Calu3 (cell line): ENCODE measurements at regions not wholly inside any gene's neighbourhood (a gene's known extent, or its start where the extent isn't known, plus 50 kb on each side); places are given as distances from the start of the nearest gene placed in this dataset.

Experiments used
- BruUV-seq: library from RNA; stranded (reverse); fragments of 400-500 nt; replicated peaks from 2 replicates; lab custom pipeline; 2021; lab: Mats Ljungman, UMichigan
- CTCF ChIA-PET: fragments of 300-600 bp; sonication (Branson Sonifier 250); formaldehyde crosslinking; loops from one replicate; lab custom pipeline; 2022; ENCODE audit warnings: antibody characterized with exemption; lab: Charles Lee
- DNase-seq: peaks from one replicate; pipeline ENCODE4 v3.0.0; 2022
- H3K27ac Mint-ChIP-seq: one replicate; pipeline ENCODE4 v1.8.0; 2022; ENCODE audit warnings: mixed read lengths; ENCODE audit not compliant: unreplicated experiment
- H3K27me3 Mint-ChIP-seq: one replicate; pipeline ENCODE4 v1.8.0; 2022; ENCODE audit warnings: mixed read lengths; ENCODE audit not compliant: unreplicated experiment
- H3K36me3 Mint-ChIP-seq: one replicate; pipeline ENCODE4 v1.8.0; 2022; ENCODE audit warnings: mild to moderate bottlenecking, moderate library complexity, mixed read lengths; ENCODE audit not compliant: insufficient read depth, unreplicated experiment
- H3K4me1 Mint-ChIP-seq: one replicate; pipeline ENCODE4 v1.8.0; 2022; ENCODE audit warnings: mild to moderate bottlenecking, low read depth, mixed read lengths; ENCODE audit not compliant: unreplicated experiment
- H3K4me3 Mint-ChIP-seq: one replicate; pipeline ENCODE4 v1.8.0; 2022; ENCODE audit warnings: mild to moderate bottlenecking, low read depth, moderate library complexity, mixed read lengths; ENCODE audit not compliant: unreplicated experiment
- H3K9me3 Mint-ChIP-seq: one replicate; pipeline ENCODE4 v1.8.0; 2022; ENCODE audit warnings: low read depth, mixed read lengths; ENCODE audit not compliant: unreplicated experiment
- CTCF ChIP-seq: fragments of 200-600 bp; IDR thresholded peaks from one replicate; pipeline ENCODE4 v1.8.0; 2022; ENCODE audit warnings: antibody characterized with exemption; ENCODE audit not compliant: unreplicated experiment
- intact Hi-C: fragments of 100-400 bp; cut with micrococcal nuclease; formaldehyde crosslinking; loops from one replicate; pipeline ENCODE4 v1.10.0; 2022; ENCODE audit not compliant: unreplicated experiment

GRCh38 chr16:86928523-86929011 lies 350.2 kb downstream of the FOXL1 start:
- no peak for TF ChIP-seq CTCF
- Mint-ChIP-seq H3K9me3 (no peaks in the 10 kb centered on the region), H3K36me3 (no peaks in the 10 kb centered on the region), H3K4me3 (no peak overlapping the region), H3K27ac (no peak overlapping the region), H3K27me3 (peaks cover 34% of the 10 kb centered on the region), H3K4me1 (no peaks in the 10 kb centered on the region)
- intact Hi-C loops = no loop called here
- DNase-seq = no peak
- BruUV-seq = no TSS peak
- CTCF ChIA-PET = interaction anchor here (0.6 kb wide), 1 partner anchor 420 kb away, joined by 3 read pairs; no protein-coding TSS in a partner anchor

DNA sequence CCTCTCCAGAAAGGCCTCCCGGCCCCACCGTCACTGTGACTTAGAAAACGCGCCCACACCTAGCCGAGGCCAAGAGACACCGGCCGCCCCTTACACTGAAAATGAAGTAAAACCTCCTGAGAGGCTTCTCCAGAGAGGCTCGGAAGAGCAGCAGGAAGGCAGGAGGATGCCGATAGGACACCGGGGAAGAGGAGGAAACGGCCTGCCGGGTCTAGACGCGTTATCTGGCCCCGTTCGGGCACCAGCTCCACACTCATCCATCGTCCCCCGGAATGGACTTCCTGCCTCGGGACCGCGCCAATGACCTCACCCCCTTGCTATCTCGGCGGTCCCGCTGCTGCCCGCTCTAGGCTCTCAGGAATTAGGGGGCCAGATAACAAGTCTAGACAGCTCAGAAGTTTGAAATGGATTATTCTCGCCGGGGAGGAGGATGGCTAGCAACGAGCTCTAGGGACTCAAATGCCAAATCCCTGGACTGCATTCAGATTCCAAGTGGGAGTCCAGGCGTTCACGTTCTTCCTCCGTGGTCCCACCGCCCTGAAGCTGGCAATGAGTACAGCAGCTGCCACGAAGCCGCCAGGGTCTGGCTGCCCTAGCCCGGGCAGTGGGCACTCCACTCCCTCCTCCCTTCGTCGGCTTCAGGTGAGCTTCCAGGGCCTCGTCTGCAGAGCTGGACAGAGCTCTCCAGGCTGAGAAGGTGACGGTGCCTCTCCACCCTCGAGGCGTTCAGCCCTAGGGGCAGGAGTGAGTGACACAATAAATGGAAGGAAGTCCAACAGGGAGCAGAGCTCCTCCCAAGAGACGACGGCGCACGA lies 350.9 kb downstream of the FOXL1 start:
- TF ChIP-seq CTCF = no peak
- no peaks in the 10 kb centered on the region for H3K36me3 Mint-ChIP-seq
- intact Hi-C loops = no loop called here
- BruUV-seq = no TSS peak
- peaks cover 30% of the 10 kb centered on the region for H3K27me3 Mint-ChIP-seq
- DNase-seq = no peak
- CTCF ChIA-PET = interaction anchor here (0.7 kb wide), 1 partner anchor 9 kb away, joined by 3 read pairs; no protein-coding TSS in a partner anchor
- no peaks in the 10 kb centered on the region for H3K9me3 Mint-ChIP-seq
- H3K4me3 Mint-ChIP-seq = no peak overlapping the region
- no peak overlapping the region for H3K27ac Mint-ChIP-seq
- H3K4me1 Mint-ChIP-seq = no peaks in the 10 kb centered on the region

DNA sequence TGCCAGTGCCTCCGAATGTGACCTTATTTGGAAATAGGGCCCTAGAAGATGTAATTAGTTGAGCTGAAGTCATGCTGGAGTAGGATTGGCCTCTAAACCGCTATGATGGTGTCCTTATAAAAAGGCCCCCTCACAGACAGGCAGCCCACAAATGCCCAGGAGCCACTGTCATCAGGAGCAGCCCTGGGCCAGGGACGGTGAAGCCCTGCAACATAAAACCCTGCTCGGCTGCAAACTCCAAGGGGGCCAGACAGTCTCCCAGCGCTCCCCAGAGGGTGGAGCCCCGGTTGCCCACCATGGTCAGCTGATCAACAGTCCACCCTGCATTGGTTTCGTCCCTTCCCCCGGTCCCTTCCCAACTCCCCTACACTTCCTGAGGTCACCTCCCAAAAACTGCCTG lies 351.7 kb downstream of the FOXL1 start:
- no peak for DNase-seq
- no peaks in the 10 kb centered on the region for H3K9me3 Mint-ChIP-seq
- intact Hi-C loops = no loop called here
- no TSS peak for BruUV-seq
- no peak overlapping the region for H3K4me3 Mint-ChIP-seq
- no peak overlapping the region for H3K27ac Mint-ChIP-seq
- TF ChIP-seq CTCF = no peak
- no peaks in the 10 kb centered on the region for H3K4me1 Mint-ChIP-seq
- H3K36me3 Mint-ChIP-seq = no peaks in the 10 kb centered on the region
- peaks cover 30% of the 10 kb centered on the region for H3K27me3 Mint-ChIP-seq
- CTCF ChIA-PET = interaction anchor here (0.7 kb wide), 1 partner anchor 9 kb away, joined by 3 read pairs; no protein-coding TSS in a partner anchor

- no peak overlapping the region for H3K4me3 Mint-ChIP-seq
- no TSS peak for BruUV-seq
- H3K36me3 Mint-ChIP-seq = no peaks in the 10 kb centered on the region
- CTCF ChIA-PET = no interaction called here
- no peak overlapping the region for H3K27ac Mint-ChIP-seq
- DNase-seq = no peak
- intact Hi-C loops = no loop called here
- peaks cover 30% of the 10 kb centered on the region for H3K27me3 Mint-ChIP-seq
- H3K4me1 Mint-ChIP-seq = no peaks in the 10 kb centered on the region
- TF ChIP-seq CTCF = no peak
- no peaks in the 10 kb centered on the region for H3K9me3 Mint-ChIP-seq
These were observed 352.5 kb downstream of the FOXL1 start for GRCh38 chr16:86930663-86931373.
